DMS 273 (cell line): ENCODE measurements at regions not wholly inside any gene's neighbourhood (a gene's known extent, or its start where the extent isn't known, plus 50 kb on each side); places are given as distances from the start of the nearest gene placed in this dataset.
A peak's percentile ranks its signal among the peaks of the same experiment; 100 is the strongest.
"Not testable (repeated sequence)": the region's sequence is repeated elsewhere in the genome, so short reads cannot be mapped to it uniquely, and the experiment has no call there.

Experiments used
- DNase-seq: peaks from one replicate; lab custom pipeline; 2025; ENCODE audit not compliant: unreplicated experiment; lab: John Stamatoyannopoulos, UW

GRCh38 chr10:36766415-36766810, 359.0 kb upstream of the ANKRD30A start:
- DNase-seq: no peak

GRCh38 chr10:36765782-36766414, 359.5 kb upstream of the ANKRD30A start:
- DNase-seq: no peak

- DNase-seq: no peak
These were observed 360.6 kb upstream of the ANKRD30A start for GRCh38 chr10:36764823-36765222.

- no peak for DNase-seq
These were observed 364.3 kb upstream of the ANKRD30A start for GRCh38 chr10:36761121-36761520.

GRCh38 chr10:36759141-36759805, 366.1 kb upstream of the ANKRD30A start:
- DNase-seq: no peak

- no peak for DNase-seq
These were observed 377.1 kb upstream of the ANKRD30A start for GRCh38 chr10:36748128-36748871.

- no peak for DNase-seq
These were observed 385.4 kb upstream of the ANKRD30A start for GRCh38 chr10:36739884-36740445.

- DNase-seq: no peak
These were observed 386.5 kb upstream of the ANKRD30A start for GRCh38 chr10:36738738-36739431.

- DNase-seq: no peak
These were observed 389.1 kb upstream of the ANKRD30A start for GRCh38 chr10:36736311-36736710.

GRCh38 chr10:36734590-36734989, 390.8 kb upstream of the ANKRD30A start:
- not testable (repeated sequence) for DNase-seq

GRCh38 chr10:36730316-36730715, 395.1 kb upstream of the ANKRD30A start:
- DNase-seq: no peak

- DNase-seq: no peak
These were observed 396.8 kb upstream of the ANKRD30A start for GRCh38 chr10:36728626-36729025.

- DNase-seq: peak; percentile 80
These were observed 399.5 kb upstream of the ANKRD30A start for GRCh38 chr10:36725581-36726520.

GRCh38 chr10:36722777-36723176, 402.6 kb upstream of the ANKRD30A start:
- DNase-seq: no peak

- DNase-seq: no peak
These were observed 403.5 kb upstream of the ANKRD30A start for GRCh38 chr10:36721871-36722270.

- no peak for DNase-seq
These were observed 404.5 kb upstream of the ANKRD30A start for GRCh38 chr10:36720895-36721294.

- DNase-seq: no peak
These were observed 408.3 kb upstream of the ANKRD30A start for GRCh38 chr10:36717118-36717517.

GRCh38 chr10:36716291-36716690, 409.1 kb upstream of the ANKRD30A start:
- DNase-seq: no peak

- DNase-seq: no peak
These were observed 412.7 kb upstream of the ANKRD30A start for GRCh38 chr10:36712695-36713094.

- DNase-seq: no peak
These were observed 414.0 kb upstream of the ANKRD30A start for GRCh38 chr10:36711361-36711760.
